Kidney (tissue), 13 donors: ENCODE measurements at regions not wholly inside any gene's neighbourhood (a gene's known extent, or its start where the extent isn't known, plus 50 kb on each side); places are given as distances from the start of the nearest gene placed in this dataset.

ENCODE experiments used
- DNase-seq, 5 donors: peaks; one replicate each; pipeline ENCODE4 v3.0.0-alpha.2; 2013 to 2020
- FAIRE-seq: peaks from 2 replicates; lab custom pipeline; 2012; peaks lifted over from hg19 to GRCh38; lab: Jason Lieb, UNC
- H3K27ac ChIP-seq, 2 donors: one replicate each; pipeline ENCODE4 v1.7.0; 2013; ENCODE audit warnings: low read depth in 2 of 2, low read length in 2 of 2, inconsistent platforms in 1 of 2
- H3K27me3 ChIP-seq: one replicate; pipeline ENCODE4 v1.7.1; 2013; ENCODE audit warnings: low read length, inconsistent platforms; ENCODE audit not compliant: control insufficient read depth, insufficient read depth
- H3K36me3 ChIP-seq, 3 donors: one replicate each; pipeline versions ENCODE4 v1.7.0 to v1.7.1; 2013; ENCODE audit warnings: low read length in 3 of 3, control low read depth in 1 of 3, inconsistent platforms in 1 of 3; ENCODE audit not compliant: insufficient read depth in 3 of 3, control insufficient read depth in 2 of 3
- H3K4me1 ChIP-seq, 3 donors: one replicate each; pipeline versions ENCODE4 v1.7.0 to v1.7.1; 2013; ENCODE audit warnings: low read length in 3 of 3, inconsistent platforms in 1 of 3, low read depth in 1 of 3; ENCODE audit not compliant: control insufficient read depth in 2 of 3, insufficient read depth in 2 of 3
- H3K4me3 ChIP-seq, 3 donors: one replicate each; pipeline versions ENCODE4 v1.7.0 to v1.8.1; 2013; ENCODE audit warnings: low read length in 3 of 3, control low read depth in 1 of 3, inconsistent platforms in 1 of 3
- H3K9ac ChIP-seq, 3 donors: one replicate each; pipeline versions ENCODE4 v1.7.0 to v1.7.1; 2013; ENCODE audit warnings: low read length in 3 of 3, control low read depth in 1 of 3, inconsistent platforms in 1 of 3
- H3K9me3 ChIP-seq, 3 donors: one replicate each; pipeline versions ENCODE4 v1.7.0 to v1.7.1; 2013; ENCODE audit warnings: low read length in 3 of 3, control low read depth in 1 of 3, inconsistent platforms in 1 of 3; ENCODE audit not compliant: control insufficient read depth in 2 of 3, insufficient read depth in 1 of 3
- CTCF ChIP-seq: IDR thresholded peaks from 3 replicates; pipeline ENCODE4 v1.5.1; 2012; ENCODE audit warnings: mild to moderate bottlenecking, moderate library complexity, borderline replicate concordance; ENCODE audit not compliant: insufficient read depth; ENCODE audit errors: extremely low read depth
- intact Hi-C: fragments of 100-400 bp; cut with DNase I; formaldehyde crosslinking; loops from one replicate; pipeline ENCODE4 v1.11.1; 2022
- donor health status: control.
- donor health status: control.
- donor health status: control.
- donor health status: control.
- donor health status: control.
- donor health status: DM: yes; HTN: yes; CAD: no.
- donor health status: Normal renal cell carcinoma (clear cell type).

GRCh38 chr5:7068156-7068555 lies 327.8 kb upstream of the ADCY2 start:
- FAIRE-seq (no peak), DNase-seq (no peak)
- intact Hi-C loops, result no loop called here
- no peak for TF ChIP-seq CTCF
- Histone ChIP-seq H3K36me3 (no peaks in the 10 kb centered on the region), H3K4me3 (no peak overlapping the region), H3K9ac (no peak overlapping the region), H3K9me3 (no peaks in the 10 kb centered on the region), H3K27me3 (no peaks in the 10 kb centered on the region), H3K27ac (no peak overlapping the region), H3K4me1 (no peaks in the 10 kb centered on the region)

GRCh38 chr5:7068899-7069298 lies 327.0 kb upstream of the ADCY2 start:
- TF ChIP-seq CTCF, result no peak
- no peaks in the 10 kb centered on the region for H3K9me3 ChIP-seq
- no peaks in the 10 kb centered on the region for H3K36me3 ChIP-seq
- intact Hi-C loops, result no loop called here
- no peak overlapping the region for H3K9ac ChIP-seq
- no peak overlapping the region for H3K27ac ChIP-seq
- DNase-seq (no peak), FAIRE-seq (no peak)
- H3K4me1 ChIP-seq, result no peaks in the 10 kb centered on the region
- no peak overlapping the region for H3K4me3 ChIP-seq
- no peaks in the 10 kb centered on the region for H3K27me3 ChIP-seq

GRCh38 chr5:7072188-7072587 lies 323.8 kb upstream of the ADCY2 start:
- DNase-seq (no peak), FAIRE-seq (no peak)
- Histone ChIP-seq H3K4me3 (no peak overlapping the region), H3K36me3 (no peaks in the 10 kb centered on the region), H3K27ac (no peak overlapping the region), H3K4me1 (no peaks in the 10 kb centered on the region), H3K9ac (no peak overlapping the region), H3K27me3 (no peaks in the 10 kb centered on the region), H3K9me3 (no peaks in the 10 kb centered on the region)
- no peak for TF ChIP-seq CTCF
- intact Hi-C loops, result no loop called here

GRCh38 chr5:7073666-7074065 lies 322.3 kb upstream of the ADCY2 start:
- Histone ChIP-seq H3K36me3 (no peaks in the 10 kb centered on the region), H3K9ac (no peak overlapping the region), H3K27me3 (no peaks in the 10 kb centered on the region), H3K4me1 (no peaks in the 10 kb centered on the region), H3K9me3 (no peaks in the 10 kb centered on the region), H3K4me3 (no peak overlapping the region), H3K27ac (no peak overlapping the region)
- TF ChIP-seq CTCF, result no peak
- no peak for FAIRE-seq
- intact Hi-C loops, result no loop called here
- DNase-seq, result no peak
